NCI-H460 (cell line): ENCODE measurements at regions not wholly inside any gene's neighbourhood (a gene's known extent, or its start where the extent isn't known, plus 50 kb on each side); places are given as distances from the start of the nearest gene placed in this dataset.
"Not testable (repeated sequence)": the region's sequence is repeated elsewhere in the genome, so short reads cannot be mapped to it uniquely, and the experiment has no call there.

Source experiments
- DNase-seq: peaks from one replicate; pipeline ENCODE4 v3.0.0-alpha.2; 2016; ENCODE audit warnings: low read depth; ENCODE audit errors: extremely low read depth

DNA sequence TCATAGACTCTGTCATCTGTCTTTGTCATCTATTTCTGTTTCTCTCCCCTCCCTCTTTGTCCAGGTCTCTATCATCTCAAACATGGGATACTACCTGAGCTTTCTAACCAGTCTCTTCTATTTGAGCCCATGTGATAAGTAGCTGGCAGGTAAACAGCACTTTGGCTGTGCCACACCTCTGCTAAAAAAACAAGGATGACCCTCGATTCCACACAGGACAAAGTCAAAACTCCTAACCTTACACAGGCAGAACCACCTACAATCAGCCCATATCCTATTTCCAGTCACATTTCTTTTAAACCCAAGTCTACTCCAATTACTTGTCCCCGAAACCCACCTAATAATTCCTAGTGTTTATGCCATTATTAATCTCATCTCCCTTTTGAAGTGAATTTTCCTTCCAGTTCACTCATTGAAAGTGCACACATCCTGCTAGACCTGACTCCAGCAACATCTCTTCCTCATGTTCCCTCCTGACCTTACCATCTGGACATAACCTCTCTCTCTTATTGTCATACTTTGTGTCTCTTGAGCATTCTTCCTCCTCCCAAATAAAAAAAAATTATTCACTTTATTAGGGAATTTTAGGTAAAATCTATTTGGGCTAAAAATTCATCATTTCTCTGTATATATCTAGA, 256.1 kb upstream of the ONECUT1 start:
- no peak for DNase-seq

DNA sequence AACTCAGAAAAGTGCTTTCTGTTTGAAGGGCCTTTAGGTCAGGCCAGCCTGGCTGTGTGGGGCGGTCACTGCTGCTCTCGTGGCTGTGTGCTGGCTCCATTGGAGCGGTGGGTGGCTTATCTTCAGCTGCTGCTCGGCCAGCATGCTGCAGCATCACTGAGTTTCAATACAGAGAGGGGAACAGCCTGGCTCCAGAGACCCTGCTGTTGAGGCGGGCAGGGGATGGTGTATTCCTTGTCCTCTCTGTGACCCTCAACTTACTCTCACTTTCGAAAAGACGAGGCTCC, 248.5 kb upstream of the ONECUT1 start:
- DNase-seq, result no peak

DNA sequence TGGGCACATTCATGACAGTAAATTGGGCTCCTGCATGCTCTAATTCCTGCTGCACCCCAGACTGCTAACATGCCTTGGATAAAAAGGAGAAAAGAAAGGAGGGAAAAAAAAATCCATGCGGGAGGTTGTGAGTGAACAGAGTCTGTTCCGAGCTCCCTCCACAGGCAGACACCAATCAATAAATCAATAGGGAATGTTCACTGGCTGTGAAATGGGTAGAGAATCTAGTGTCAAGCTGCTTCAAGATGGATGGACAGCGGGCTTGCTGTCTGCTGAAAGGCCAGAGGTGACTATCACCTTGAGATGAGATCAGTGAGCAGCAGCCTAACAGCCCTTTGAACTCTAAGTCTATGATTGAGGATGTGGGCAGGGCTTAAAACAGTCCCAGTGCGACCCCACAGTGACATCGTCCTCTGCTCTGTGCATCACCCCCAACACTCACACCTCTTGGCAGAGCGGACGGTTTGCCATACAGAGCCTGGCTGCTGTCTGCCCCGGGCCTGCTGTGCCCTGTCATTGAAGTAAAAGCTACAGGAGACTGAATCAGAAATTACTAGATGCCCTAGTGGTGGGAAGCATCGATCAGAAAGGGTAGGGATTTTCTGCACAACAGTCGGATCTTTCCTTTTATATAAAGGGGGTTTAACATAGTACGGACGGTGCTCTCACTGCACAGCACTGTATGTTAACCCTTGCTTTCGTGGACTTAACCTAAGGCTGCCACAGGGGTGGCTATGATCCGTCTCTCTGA, 247.9 kb upstream of the ONECUT1 start:
- no peak for DNase-seq

DNA sequence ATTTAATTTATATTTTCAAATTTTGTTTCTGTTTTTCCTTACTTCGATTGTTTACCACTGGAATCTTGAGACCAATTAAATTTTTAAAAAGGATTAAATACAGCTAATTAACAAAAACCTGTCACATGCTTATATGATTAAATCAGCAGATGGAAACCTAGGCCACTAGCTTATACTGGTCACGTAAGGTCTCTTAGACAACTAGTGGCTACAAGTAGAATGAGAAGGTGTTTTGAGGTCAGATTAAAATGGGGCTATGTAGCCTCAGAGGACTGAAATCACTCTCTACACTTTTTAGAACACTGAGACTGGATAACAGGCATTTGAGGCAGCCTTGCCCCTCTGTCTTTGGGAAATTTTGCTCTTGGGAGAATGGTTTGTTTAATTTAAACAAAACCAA, 246.5 kb upstream of the ONECUT1 start:
- no peak for DNase-seq

DNA sequence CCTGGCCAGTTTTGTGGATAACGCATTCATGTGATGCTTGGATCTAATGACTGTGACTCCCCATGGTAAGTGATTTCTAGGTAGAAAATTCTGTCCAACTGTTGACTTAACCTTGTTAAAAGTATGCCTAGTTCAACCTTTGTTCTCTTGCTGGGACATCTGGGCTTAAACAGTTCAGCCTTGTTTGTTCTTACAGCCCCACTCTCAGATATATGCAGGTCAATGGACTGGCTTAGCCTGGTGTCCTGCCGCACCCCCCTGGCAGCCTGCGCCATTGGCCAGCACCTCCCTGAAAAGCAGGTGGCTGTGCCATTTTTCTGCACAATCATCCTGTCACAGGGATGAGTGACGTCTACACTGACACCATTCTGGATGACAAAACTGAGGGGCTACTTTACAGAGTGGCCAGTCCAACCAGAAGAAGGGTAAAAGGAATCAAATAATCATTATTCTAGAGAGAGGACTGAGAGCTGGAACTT, 244.7 kb upstream of the ONECUT1 start:
- DNase-seq, result no peak

DNA sequence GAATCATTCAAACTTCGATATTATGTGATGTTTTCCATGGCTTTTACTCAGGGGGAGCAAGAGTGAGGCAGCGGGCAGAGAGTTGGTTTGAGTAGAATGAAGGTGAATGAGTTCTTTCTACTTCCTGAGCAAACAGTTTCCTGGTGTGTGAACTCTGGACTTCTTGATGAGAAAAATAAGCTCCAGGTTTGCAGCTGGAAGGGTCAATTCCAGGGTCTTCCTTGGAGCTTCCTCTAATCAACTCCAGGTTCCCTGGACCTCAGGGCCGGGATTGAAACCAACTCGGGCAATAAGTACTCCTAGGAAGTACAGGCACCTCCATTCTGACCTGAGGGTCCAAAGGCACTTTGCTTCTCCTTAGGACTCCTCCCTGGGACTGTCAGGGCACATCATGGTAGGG, 243.6 kb upstream of the ONECUT1 start:
- no peak for DNase-seq

DNA sequence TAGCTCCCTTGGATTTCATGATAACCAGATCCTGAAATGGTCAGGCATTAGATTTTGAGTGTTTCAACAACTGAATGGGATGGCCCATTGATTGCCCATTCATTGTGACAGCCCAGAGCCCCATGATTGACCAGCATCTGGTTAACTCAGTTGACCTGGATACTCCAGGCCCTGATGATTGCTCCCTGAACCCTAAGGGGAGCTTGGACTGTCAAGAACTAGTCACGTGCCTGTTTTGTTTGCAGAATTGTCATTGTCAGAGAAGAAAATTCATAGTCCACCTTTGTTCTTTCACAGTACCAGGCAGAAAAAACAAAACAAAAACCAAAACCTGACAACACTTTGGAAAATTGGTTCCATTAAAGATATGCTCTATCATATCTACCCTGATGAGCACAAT, 241.3 kb upstream of the ONECUT1 start:
- DNase-seq, result no peak

DNA sequence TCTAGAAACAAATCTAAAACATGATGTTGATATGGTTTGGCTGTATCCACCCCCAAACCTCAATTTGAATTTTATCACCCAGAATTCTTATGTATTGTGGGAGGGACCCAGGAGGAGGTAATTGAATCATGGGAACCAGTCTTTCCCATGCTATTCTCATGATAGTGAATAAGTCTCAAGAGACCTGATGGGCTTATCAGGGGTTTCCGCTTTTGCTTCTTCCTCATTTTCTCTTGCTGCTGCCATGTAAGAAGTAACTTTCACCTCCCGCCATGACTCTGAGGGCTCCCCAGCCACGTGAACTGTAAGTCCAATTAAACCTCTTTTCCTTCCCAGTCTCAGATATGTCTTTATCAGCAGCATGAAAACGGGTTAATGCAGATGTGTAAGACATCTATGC, 232.7 kb upstream of the ONECUT1 start:
- DNase-seq, result no peak

DNA sequence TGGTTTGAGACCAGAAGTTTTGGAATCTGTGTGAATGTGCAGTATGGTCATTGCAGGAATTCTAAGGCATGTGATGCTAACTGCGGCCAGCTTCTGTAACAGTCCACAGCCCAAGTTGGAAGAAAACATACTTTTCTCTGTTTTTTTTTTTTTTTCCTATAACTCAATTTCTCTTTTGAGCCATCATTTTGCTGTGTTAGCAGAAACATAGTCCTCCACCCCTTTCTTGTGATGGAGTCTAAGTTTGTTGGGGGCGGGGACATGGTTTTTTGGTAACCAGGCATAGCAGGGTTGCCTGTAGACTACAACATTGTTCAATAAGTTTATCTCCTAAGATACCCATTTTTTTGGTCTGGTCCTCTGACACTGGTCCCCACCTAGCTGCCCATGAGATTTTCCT, 223.2 kb upstream of the ONECUT1 start:
- DNase-seq, result no peak

DNA sequence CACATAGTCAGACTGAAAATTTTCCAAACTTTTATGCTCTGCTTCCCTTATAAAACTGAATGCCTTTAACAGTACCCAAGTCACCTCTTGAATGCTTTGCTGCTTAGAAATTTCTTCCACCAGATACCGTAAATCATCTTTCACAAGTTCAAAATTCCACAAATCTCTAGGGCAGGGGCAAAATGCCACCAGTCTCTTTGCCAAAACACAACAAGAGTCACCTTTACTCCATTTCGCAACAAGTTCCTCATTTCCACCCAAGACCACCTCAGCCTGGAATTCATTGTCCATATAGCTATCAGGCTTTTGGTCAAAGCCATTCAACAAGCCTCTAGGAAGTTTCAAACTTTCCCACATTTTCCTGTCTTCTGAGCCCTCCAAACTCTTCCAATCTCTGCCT, 221.6 kb upstream of the ONECUT1 start:
- not testable (repeated sequence) for DNase-seq

DNA sequence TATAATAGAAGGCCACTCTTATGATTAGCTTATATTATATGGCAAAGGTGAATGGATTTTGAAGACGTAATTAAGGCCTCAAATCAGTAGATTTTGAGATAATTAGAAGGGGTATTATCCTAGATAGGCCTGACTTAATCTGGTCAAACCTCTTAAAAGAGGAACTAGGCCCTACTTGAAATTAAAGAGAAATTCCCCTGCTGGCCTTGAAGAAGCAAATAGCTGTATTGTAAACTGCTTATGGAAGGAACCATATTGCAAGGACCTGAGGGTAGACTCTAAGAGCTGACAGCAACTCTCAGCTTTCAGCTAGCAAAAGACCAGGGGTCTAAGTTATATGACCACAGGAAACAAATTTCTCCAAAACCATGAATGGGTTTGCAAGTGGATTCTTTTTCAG, 219.0 kb upstream of the ONECUT1 start:
- no peak for DNase-seq

DNA sequence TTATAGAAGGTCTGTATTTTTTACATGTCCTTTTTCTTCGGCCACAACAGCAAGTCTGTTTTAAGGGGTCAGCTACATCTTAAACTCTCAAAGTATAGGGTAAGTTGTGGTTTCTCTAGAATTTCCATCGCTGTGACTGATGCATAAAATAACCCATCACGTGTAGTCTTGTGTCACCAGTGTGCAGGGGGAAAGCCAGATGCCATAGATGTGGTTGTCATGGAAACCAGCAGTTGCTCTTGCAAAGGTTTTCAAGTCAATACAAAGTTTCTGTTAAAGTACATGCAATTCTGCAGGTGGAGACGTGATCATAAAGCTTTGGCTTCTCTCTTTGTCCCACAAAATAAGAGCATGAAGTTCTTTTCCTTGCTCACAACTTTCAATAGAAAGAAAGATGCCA, 210.3 kb upstream of the ONECUT1 start:
- no peak for DNase-seq

DNA sequence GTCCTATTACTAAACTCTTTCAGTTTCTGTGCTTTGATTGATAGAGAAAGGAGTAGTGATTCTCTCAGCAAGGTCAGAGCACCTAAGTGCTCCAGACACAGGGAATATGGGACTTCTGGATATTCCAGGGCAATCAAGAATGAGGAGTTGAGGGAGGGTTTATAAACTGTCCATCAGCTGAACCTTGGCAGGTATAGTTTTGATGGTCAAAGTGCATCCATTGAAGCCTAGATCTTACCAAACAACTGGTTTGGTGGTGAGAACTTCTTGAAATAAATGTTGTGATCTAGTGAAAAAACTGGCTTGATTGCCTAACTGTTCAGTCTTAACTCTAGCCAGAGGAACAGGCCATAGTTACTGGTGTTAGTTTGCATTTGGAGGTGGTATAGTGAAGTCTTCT, 207.0 kb upstream of the ONECUT1 start:
- no peak for DNase-seq

DNA sequence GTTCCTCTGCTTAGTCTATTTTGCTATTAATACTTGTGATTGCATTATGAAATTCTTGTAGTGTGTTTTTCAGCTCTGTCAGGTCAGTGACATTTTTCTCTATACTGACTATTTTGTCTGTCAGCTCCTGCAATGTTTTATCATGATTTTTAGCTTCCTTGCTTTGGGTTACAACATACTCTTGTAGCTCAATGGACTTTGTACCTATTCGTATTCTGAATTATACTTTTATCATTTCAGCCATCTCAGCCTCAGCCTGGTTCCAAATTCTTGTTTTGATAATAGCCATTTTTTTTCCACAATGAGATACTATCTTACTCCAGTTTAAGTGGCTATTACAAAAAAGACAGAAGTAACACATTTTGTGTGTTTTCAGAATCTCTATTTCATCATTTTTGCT, 204.2 kb upstream of the ONECUT1 start:
- no peak for DNase-seq

DNA sequence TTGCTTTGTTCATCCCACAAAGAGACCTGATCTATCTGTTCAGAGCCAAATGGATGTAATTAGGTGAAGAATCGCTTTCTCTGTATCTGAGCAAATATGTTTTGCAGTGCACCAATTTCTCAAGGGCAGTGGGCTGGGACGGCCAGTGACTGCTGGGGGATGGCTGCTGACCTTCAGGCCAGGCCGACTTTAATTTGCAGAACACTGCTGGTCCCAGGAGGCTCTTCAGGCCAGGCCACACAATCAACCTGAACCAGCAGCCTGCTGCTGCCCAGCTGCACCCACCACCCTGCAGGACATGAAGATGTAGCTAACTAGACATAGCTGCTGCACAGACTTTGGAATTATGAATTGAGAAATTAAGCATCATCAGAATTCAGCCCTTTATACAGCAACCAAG, 194.4 kb upstream of the ONECUT1 start:
- DNase-seq, result no peak

DNA sequence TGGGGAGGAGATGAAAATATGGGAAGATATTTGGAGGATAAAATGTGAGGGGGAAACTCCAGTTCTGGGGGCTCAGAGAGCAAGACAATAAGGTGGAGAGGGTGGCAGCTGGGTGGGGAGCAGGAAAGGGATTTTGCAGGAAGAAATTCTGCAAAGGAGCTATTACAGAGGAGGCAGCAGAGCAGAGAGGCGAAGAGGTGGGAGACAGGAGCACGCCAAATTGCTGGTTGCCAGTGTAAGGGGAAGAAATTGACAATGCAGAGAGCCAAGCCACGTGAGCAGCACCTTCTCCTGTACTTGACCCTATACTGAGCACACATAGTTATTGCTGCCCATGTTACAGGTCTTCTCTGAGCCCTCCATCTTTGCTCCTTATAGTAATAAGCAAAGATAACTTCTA, 190.3 kb upstream of the ONECUT1 start:
- DNase-seq, result no peak

DNA sequence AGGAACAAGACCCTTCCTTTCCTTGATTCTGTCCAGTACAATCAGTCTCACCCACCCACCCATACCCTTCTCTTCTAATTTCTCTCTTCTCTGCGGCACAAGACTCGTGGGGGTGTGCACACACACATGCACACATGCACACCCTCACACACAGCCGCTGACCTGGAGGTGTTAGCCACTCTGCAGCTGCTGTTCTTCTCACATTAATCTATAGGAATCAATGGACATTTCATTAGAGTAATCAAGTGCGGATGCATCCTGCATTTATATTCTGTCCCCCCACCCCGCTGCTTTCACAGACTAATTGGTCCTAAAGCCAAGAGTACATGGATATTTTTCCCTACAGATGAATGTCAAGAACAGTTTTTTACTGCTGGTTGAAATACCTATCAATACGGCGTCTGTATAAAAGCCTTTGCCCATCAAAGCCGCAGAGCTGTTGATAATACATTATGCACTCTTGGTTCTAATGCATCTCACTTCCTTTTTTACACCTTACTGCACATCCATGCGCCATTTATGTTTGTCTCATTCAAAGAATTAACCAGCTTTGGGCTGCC, 186.5 kb upstream of the ONECUT1 start:
- no peak for DNase-seq

DNA sequence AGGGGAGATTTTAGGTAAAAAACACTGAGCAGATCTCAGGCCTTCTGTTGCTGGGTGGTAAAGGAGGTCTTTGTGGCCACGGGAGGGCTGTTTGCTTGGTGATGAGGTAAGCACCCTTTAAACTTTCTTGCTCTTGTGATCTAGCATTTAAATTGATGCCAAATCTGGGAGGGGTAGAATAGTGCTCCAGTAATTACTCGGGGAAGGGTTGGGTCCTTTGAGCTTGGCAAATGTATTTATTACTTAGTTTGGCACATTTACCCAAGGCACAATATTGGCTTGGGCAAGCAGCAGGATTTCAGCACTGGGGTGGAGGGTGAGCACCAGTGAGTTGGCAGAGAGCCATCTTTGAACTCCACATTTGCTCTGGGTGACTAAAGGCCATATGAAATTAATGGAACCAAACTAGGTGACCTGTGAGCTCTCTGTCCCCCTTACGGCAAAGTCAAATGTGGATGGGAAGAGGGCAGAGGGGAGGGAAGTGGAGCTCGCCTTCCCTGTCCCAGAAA, 185.9 kb upstream of the ONECUT1 start:
- no peak for DNase-seq

DNA sequence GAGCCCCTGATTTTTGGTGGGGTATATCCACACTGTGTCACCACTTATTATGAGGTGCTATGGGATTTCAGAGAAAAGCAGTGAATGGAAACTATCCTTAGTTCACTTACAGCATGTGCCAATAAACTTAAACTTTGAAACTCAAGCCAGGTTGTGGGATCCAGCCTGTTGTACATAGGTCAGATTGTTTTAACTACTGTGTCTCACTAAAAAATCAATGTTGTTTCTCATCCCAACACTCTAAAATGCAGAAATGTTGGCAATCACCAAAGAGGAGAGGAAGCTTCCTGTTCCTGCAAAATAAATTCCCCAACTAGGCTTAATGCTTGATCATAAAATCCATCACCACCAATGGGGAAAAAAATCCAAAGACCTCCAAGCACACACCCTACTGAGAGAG, 173.7 kb upstream of the ONECUT1 start:
- no peak for DNase-seq

DNA sequence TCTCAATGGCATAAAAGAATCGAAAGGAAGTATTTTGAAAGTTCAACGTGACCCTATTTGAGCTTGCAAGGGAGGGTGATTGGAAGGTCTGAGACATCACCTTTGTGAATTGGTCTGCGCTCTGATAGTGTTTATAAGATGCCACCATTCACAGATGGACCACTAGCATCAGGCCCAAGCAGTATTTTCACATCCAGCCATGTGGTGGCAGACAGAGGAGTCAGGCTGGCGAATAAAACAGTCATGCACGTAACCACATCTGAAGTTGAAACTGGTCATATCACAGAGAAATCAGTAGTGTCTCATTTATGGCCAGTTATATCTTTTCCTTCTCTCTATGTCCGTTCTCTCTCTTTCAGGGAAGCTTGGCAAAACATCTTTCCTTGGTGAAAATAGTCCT, 170.1 kb upstream of the ONECUT1 start:
- DNase-seq, result no peak

DNA sequence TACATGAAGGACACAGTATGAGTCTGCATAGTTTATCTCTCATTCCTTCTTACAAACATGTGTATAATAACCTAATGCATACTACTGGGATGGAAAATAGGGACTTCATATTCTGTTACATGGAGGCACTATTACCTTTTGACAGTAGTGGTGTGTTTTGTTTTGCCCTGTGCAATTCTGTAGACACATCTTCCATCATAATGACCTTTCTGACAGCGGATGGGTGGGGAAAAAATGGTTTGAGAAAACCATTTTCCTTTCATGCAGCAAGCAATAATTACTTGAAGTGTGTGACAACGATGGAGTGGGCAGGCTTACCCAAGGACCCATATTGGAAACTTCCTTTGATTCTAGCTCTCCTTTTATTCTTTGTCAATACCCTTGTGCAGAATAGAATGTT, 153.6 kb upstream of the ONECUT1 start:
- no peak for DNase-seq

DNA sequence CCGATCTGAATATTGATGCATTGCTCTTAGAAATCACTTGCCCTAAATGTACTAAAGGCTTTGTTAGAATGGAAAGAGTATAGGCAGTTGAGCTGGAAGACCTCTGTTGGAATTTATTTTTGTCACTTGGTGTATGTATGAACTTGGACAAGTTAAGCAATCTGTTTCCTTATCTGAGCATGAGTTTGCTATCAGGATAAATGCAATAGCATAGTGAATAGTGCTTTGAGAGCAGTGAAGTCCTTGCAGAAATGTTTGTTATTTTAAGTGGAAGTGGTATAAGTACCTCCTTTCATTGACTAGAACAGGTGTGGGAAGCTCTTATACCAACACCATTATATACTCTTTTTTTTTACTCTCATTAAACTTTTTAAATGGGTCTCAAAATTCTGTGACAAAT, 146.4 kb upstream of the ONECUT1 start:
- DNase-seq, result no peak
